HEK293 (cell line): ENCODE measurements at regions not wholly inside any gene's neighbourhood (a gene's known extent, or its start where the extent isn't known, plus 50 kb on each side); places are given as distances from the start of the nearest gene placed in this dataset.

Experiments
- CTCF ChIA-PET: fragments of 350-600 bp; formaldehyde crosslinking; extraction: SDS; loops from one replicate; lab custom pipeline; 2021; ENCODE audit warnings: antibody characterized with exemption; lab: Yijun Ruan, JAX
- POLR2A ChIA-PET: fragments of 300-600 bp; formaldehyde crosslinking; extraction: SDS; loops from one replicate; lab custom pipeline; 2020; ENCODE audit warnings: antibody characterized with exemption, inconsistent platforms; lab: Yijun Ruan, JAX
- H3K27ac ChIP-seq: fragments of 200-500 bp; sonication (Bioruptor generic); 2 replicates; pipeline ENCODE4 v1.5.1; 2014; ENCODE audit warnings: low read depth, low read length, control low read depth, inconsistent platforms; ENCODE audit errors: extremely low read depth
- H3K36me3 ChIP-seq, 2 experiments: fragments of 200-500 bp in 1 of 2; sonication (Bioruptor generic) in 1 of 2; 1 replicate in 1 of 2; 2 replicates in 1 of 2; pipeline ENCODE4 v1.5.1; 2014 to 2017; ENCODE audit warnings: inconsistent platforms in 2 of 2, low read length in 2 of 2; ENCODE audit not compliant: control insufficient read depth in 2 of 2, insufficient read depth in 1 of 2
- H3K4me1 ChIP-seq: fragments of 200-500 bp; sonication (Bioruptor generic); 2 replicates; pipeline ENCODE4 v1.5.1; 2014; ENCODE audit warnings: mild to moderate bottlenecking, low read length, inconsistent platforms; ENCODE audit not compliant: control insufficient read depth, insufficient read depth
- H3K4me3 ChIP-seq: 2 replicates; pipeline ENCODE4 v1.5.1; 2011; ENCODE audit warnings: low read depth, mild to moderate bottlenecking, control low read depth, low read length, moderate library complexity
- H3K9me3 ChIP-seq: fragments of 200-500 bp; sonication (Bioruptor generic); 2 replicates; pipeline ENCODE4 v1.5.1; 2014; ENCODE audit warnings: low read depth, low read length, inconsistent platforms; ENCODE audit not compliant: control insufficient read depth, insufficient read depth
- IKZF3 ChIP-seq: fragments of 450-650 bp; IDR thresholded peaks from 2 replicates; pipeline ENCODE4 v1.5.0; 2018; ENCODE audit warnings: missing biosample characterization, mild to moderate bottlenecking, missing genetic modification characterization, moderate library complexity
- KLF1 ChIP-seq: fragments of 450-650 bp; formaldehyde crosslinking; IDR thresholded peaks from 2 replicates; pipeline ENCODE4 v1.5.1; 2016; ENCODE audit warnings: missing biosample characterization, missing genetic modification characterization
- WT1 ChIP-seq: fragments of 450-650 bp; formaldehyde crosslinking; IDR thresholded peaks from 2 replicates; pipeline ENCODE4 v1.5.1; 2016; ENCODE audit warnings: missing biosample characterization, missing genetic modification characterization
- ZBTB11 ChIP-seq: fragments of 450-650 bp; formaldehyde crosslinking; conservative IDR thresholded peaks from 2 replicates; pipeline ENCODE4 v1.5.1; 2016; ENCODE audit warnings: low read depth, missing biosample characterization, missing genetic modification characterization
- ZBTB6 ChIP-seq: fragments of 450-650 bp; formaldehyde crosslinking; IDR thresholded peaks from 2 replicates; pipeline ENCODE4 v1.5.1; 2017; ENCODE audit warnings: missing biosample characterization, missing genetic modification characterization
- ZFP3 ChIP-seq: fragments of 450-650 bp; formaldehyde crosslinking; IDR thresholded peaks from 2 replicates; pipeline ENCODE4 v1.5.1; 2016; ENCODE audit warnings: low read depth, missing biosample characterization, missing genetic modification characterization
- ZNF155 ChIP-seq: fragments of 450-650 bp; formaldehyde crosslinking; IDR thresholded peaks from 2 replicates; pipeline ENCODE4 v1.5.1; 2016; ENCODE audit warnings: missing biosample characterization, missing genetic modification characterization
- ZNF157 ChIP-seq: fragments of 450-650 bp; formaldehyde crosslinking; IDR thresholded peaks from 2 replicates; pipeline ENCODE4 v1.5.1; 2016; ENCODE audit warnings: missing biosample characterization, missing genetic modification characterization
- ZNF2 ChIP-seq: fragments of 450-650 bp; formaldehyde crosslinking; IDR thresholded peaks from 2 replicates; pipeline ENCODE4 v1.5.1; 2016; ENCODE audit warnings: missing biosample characterization, missing genetic modification characterization
- ZNF248 ChIP-seq: fragments of 450-650 bp; formaldehyde crosslinking; IDR thresholded peaks from 2 replicates; pipeline ENCODE4 v1.5.1; 2017; ENCODE audit warnings: missing biosample characterization, missing genetic modification characterization
- ZNF280C ChIP-seq: fragments of 450-650 bp; formaldehyde crosslinking; IDR thresholded peaks from 2 replicates; pipeline ENCODE4 v1.5.1; 2016; ENCODE audit warnings: missing biosample characterization, missing genetic modification characterization
- ZNF292 ChIP-seq: fragments of 450-650 bp; formaldehyde crosslinking; IDR thresholded peaks from 2 replicates; pipeline ENCODE4 v1.5.1; 2016; ENCODE audit warnings: low read depth, missing biosample characterization, missing genetic modification characterization, borderline replicate concordance
- ZNF362 ChIP-seq: fragments of 450-650 bp; formaldehyde crosslinking; IDR thresholded peaks from 2 replicates; pipeline ENCODE4 v1.5.1; 2016; ENCODE audit warnings: missing biosample characterization, missing genetic modification characterization
- ZNF449 ChIP-seq: fragments of 450-650 bp; formaldehyde crosslinking; IDR thresholded peaks from 2 replicates; pipeline ENCODE4 v1.5.1; 2017; ENCODE audit warnings: missing biosample characterization, mild to moderate bottlenecking, missing genetic modification characterization, moderate library complexity
- ZNF513 ChIP-seq: fragments of 450-650 bp; IDR thresholded peaks from 2 replicates; pipeline ENCODE4 v1.5.1; 2018; ENCODE audit warnings: missing biosample characterization, missing genetic modification characterization
- ZNF518A ChIP-seq: fragments of 450-650 bp; formaldehyde crosslinking; conservative IDR thresholded peaks from 2 replicates; pipeline ENCODE4 v1.5.1; 2016; ENCODE audit warnings: low read depth, missing biosample characterization, missing genetic modification characterization
- ZNF560 ChIP-seq: fragments of 450-650 bp; formaldehyde crosslinking; IDR thresholded peaks from 2 replicates; pipeline ENCODE4 v1.5.1; 2017; ENCODE audit warnings: missing biosample characterization, missing genetic modification characterization, borderline replicate concordance
- ZNF660 ChIP-seq: fragments of 450-650 bp; IDR thresholded peaks from 2 replicates; pipeline ENCODE4 v1.5.1; 2018; ENCODE audit warnings: missing biosample characterization, mild to moderate bottlenecking, missing genetic modification characterization
- ZNF664 ChIP-seq: fragments of 450-650 bp; formaldehyde crosslinking; IDR thresholded peaks from 2 replicates; pipeline ENCODE4 v1.5.1; 2016; ENCODE audit warnings: missing biosample characterization, missing genetic modification characterization

- no peak overlapping the region for H3K27ac ChIP-seq
- TF ChIP-seq ZNF362 (tag by site-specific recombination) = no peak
- TF ChIP-seq IKZF3 (tag by site-specific recombination) = no peak
- no peak for TF ChIP-seq ZNF248 (tag by site-specific recombination)
- TF ChIP-seq ZNF449 = no peak
- TF ChIP-seq KLF1 (tag by site-specific recombination) = no peak
- no peak for TF ChIP-seq ZNF292 (tag by site-specific recombination)
- H3K9me3 ChIP-seq = no peaks in the 10 kb centered on the region
- CTCF ChIA-PET = no interaction called here
- POLR2A ChIA-PET = no interaction called here
- H3K4me1 ChIP-seq = no peaks in the 10 kb centered on the region
- no peaks in the 10 kb centered on the region for H3K36me3 ChIP-seq
- H3K4me3 ChIP-seq = no peak overlapping the region
These were observed 303.9 kb upstream of the DLGAP1 start for GRCh38 chr18:4758980-4759379.

- ChIA-PET POLR2A (no interaction called here), CTCF (no interaction called here)
- no peaks in the 10 kb centered on the region for H3K36me3 ChIP-seq
- no peaks in the 10 kb centered on the region for H3K9me3 ChIP-seq
- H3K4me3 ChIP-seq = no peak overlapping the region
- H3K4me1 ChIP-seq = no peaks in the 10 kb centered on the region
- H3K27ac ChIP-seq = no peak overlapping the region
- no peak for TF ChIP-seq ZNF560 (tag by site-specific recombination)
- no peak for TF ChIP-seq ZBTB11
- no peak for TF ChIP-seq ZNF518A (tag by site-specific recombination)
- TF ChIP-seq WT1 = no peak
- TF ChIP-seq ZNF513 = no peak
- TF ChIP-seq ZBTB6 (tag by site-specific recombination) = no peak
- TF ChIP-seq ZFP3 (tag by site-specific recombination) = no peak
- TF ChIP-seq ZNF664 (tag by site-specific recombination) = no peak
- TF ChIP-seq ZNF2 (tag by site-specific recombination) = no peak
- no peak for TF ChIP-seq ZNF660 (tag by site-specific recombination)
- no peak for TF ChIP-seq ZNF280C (tag by site-specific recombination)
- no peak for TF ChIP-seq ZNF155 (tag by site-specific recombination)
- no peak for TF ChIP-seq ZNF248 (tag by site-specific recombination)
- TF ChIP-seq ZNF157 = no peak
These were observed 300.7 kb upstream of the DLGAP1 start for GRCh38 chr18:4755848-4756247.
